NCI-H1694 treated with DMSO at 0.1 percent for 48 hours (cell line): ENCODE measurements at regions not wholly inside any gene's neighbourhood (a gene's known extent, or its start where the extent isn't known, plus 50 kb on each side); places are given as distances from the start of the nearest gene placed in this dataset.

Experiments used
- DNase-seq: peaks from one replicate; lab custom pipeline; 2025; lab: John Stamatoyannopoulos, UW

- no peak for DNase-seq
These were observed 480.0 kb upstream of the HS3ST1 start for GRCh38 chr4:11908712-11909111.

GRCh38 chr4:11908205-11908604 lies 479.5 kb upstream of the HS3ST1 start:
- no peak for DNase-seq

GRCh38 chr4:11904846-11905739 lies 476.4 kb upstream of the HS3ST1 start:
- DNase-seq = no peak

GRCh38 chr4:11904117-11904535 lies 475.4 kb upstream of the HS3ST1 start:
- DNase-seq = no peak

GRCh38 chr4:11901089-11901488 lies 472.4 kb upstream of the HS3ST1 start:
- DNase-seq = no peak

- DNase-seq = no peak
These were observed 471.7 kb upstream of the HS3ST1 start for GRCh38 chr4:11900359-11900758.

- DNase-seq = no peak
These were observed 470.1 kb upstream of the HS3ST1 start for GRCh38 chr4:11898796-11899195.

GRCh38 chr4:11895766-11896165 lies 467.1 kb upstream of the HS3ST1 start:
- DNase-seq = no peak

- DNase-seq = no peak
These were observed 466.3 kb upstream of the HS3ST1 start for GRCh38 chr4:11894977-11895376.

- DNase-seq = no peak
These were observed 465.5 kb upstream of the HS3ST1 start for GRCh38 chr4:11894221-11894620.

GRCh38 chr4:11889099-11889498 lies 460.4 kb upstream of the HS3ST1 start:
- no peak for DNase-seq

GRCh38 chr4:11881947-11882346 lies 453.3 kb upstream of the HS3ST1 start:
- no peak for DNase-seq

GRCh38 chr4:11881364-11881763 lies 452.7 kb upstream of the HS3ST1 start:
- no peak for DNase-seq

- DNase-seq = no peak
These were observed 449.5 kb upstream of the HS3ST1 start for GRCh38 chr4:11878241-11878640.

- no peak for DNase-seq
These were observed 447.4 kb upstream of the HS3ST1 start for GRCh38 chr4:11876104-11876503.

- DNase-seq = no peak
These were observed 440.6 kb upstream of the HS3ST1 start for GRCh38 chr4:11869191-11869870.

GRCh38 chr4:11866391-11866790 lies 437.7 kb upstream of the HS3ST1 start:
- DNase-seq = no peak

GRCh38 chr4:11860996-11861395 lies 432.3 kb upstream of the HS3ST1 start:
- DNase-seq = no peak

GRCh38 chr4:11857881-11858280 lies 429.2 kb upstream of the HS3ST1 start:
- DNase-seq = no peak

- DNase-seq = no peak
These were observed 418.5 kb upstream of the HS3ST1 start for GRCh38 chr4:11847167-11847566.

GRCh38 chr4:11843927-11844326 lies 415.2 kb upstream of the HS3ST1 start:
- DNase-seq = no peak

- no peak for DNase-seq
These were observed 414.6 kb upstream of the HS3ST1 start for GRCh38 chr4:11843340-11843739.

GRCh38 chr4:11842620-11843263 lies 414.0 kb upstream of the HS3ST1 start:
- no peak for DNase-seq
